ENCODE measurements at regions not wholly inside any gene's neighbourhood (a gene's known extent, or its start where the extent isn't known, plus 50 kb on each side); places are given as distances from the start of the nearest gene placed in this dataset.

DNA sequence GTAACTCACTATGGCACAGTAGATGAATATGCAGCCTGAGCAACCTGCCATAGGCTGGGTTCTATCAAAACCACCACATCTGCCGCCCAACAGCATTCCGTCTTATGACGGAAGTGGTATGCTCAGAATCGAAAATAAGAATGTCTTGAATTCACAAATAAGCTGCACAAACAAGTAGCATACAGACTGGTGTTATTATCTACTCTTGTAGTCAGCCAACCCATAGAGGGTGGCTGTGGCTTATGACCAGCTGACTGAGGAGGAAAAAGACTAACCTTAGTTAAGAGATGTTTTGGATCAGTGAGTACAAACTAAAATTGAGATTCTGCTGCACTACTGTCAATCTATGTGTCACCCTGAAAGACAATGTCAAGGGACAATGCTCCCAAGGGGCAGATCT, 1255.1 kb upstream of the EYS start:
- WGBS, 2 donors = 90 to 94% methylated on average over 4 of the region's 4 CpGs

DNA sequence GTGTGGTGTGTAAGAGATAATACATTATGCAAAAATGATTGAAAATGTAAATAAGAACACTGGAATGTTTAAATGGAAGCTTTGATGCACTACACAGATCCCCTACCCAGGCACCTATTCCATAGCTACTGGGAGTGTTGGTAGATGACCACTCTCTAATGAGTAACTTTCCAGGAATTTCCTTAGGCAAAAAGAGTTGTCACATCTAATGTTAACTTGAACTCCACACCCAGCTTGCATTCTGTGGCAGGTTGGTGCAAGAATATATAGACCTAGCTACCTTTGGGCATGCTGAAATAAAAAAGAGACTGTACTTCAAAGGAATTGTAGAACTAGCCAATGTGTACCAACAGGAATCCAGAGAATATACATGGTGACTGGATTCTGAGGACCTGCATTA, 1254.2 kb upstream of the EYS start:
- Histone ChIP-seq H3K27me3 (ENCODE audit: control insufficient read depth in 1 of 2, insufficient read depth in 2 of 2, low read length in 2 of 2) (no peaks in the 10 kb centered on the region), H3K4me3 (ENCODE audit: low read depth in 1 of 2, low read length in 2 of 2) (no peak overlapping the region), H3K36me3 (ENCODE audit: control insufficient read depth in 2 of 2, insufficient read depth in 2 of 2, low read length in 1 of 2) (no peaks in the 10 kb centered on the region), H3K27ac (ENCODE audit: low read depth in 2 of 2, low read length in 1 of 2) (no peak overlapping the region), H3K4me1 (ENCODE audit: control insufficient read depth in 2 of 2, insufficient read depth in 2 of 2, low read length in 1 of 2) (no peaks in the 10 kb centered on the region), H3K9me3 (ENCODE audit: control insufficient read depth in 2 of 2, insufficient read depth in 1 of 2, low read depth in 1 of 2, low read length in 1 of 2) (peaks cover 0 to 2% of the 10 kb centered on the region in 2 donors)

More for the DNA sequence above, 1255.1 kb upstream of the EYS start:
- no peak overlapping the region for H3K27ac ChIP-seq (ENCODE audit: low read depth in 2 of 2, low read length in 1 of 2)
- no peaks in the 10 kb centered on the region for H3K4me1 ChIP-seq (ENCODE audit: control insufficient read depth in 2 of 2, insufficient read depth in 2 of 2, low read length in 1 of 2)
- H3K27me3 ChIP-seq (ENCODE audit: control insufficient read depth in 1 of 2, insufficient read depth in 2 of 2, low read length in 2 of 2) = no peaks in the 10 kb centered on the region
- H3K9me3 ChIP-seq (ENCODE audit: control insufficient read depth in 2 of 2, insufficient read depth in 1 of 2, low read depth in 1 of 2, low read length in 1 of 2) = peaks cover 0 to 2% of the 10 kb centered on the region in 2 donors
- no peak overlapping the region for H3K4me3 ChIP-seq (ENCODE audit: low read depth in 1 of 2, low read length in 2 of 2)
- H3K36me3 ChIP-seq (ENCODE audit: control insufficient read depth in 2 of 2, insufficient read depth in 2 of 2, low read length in 1 of 2) = no peaks in the 10 kb centered on the region

DNA sequence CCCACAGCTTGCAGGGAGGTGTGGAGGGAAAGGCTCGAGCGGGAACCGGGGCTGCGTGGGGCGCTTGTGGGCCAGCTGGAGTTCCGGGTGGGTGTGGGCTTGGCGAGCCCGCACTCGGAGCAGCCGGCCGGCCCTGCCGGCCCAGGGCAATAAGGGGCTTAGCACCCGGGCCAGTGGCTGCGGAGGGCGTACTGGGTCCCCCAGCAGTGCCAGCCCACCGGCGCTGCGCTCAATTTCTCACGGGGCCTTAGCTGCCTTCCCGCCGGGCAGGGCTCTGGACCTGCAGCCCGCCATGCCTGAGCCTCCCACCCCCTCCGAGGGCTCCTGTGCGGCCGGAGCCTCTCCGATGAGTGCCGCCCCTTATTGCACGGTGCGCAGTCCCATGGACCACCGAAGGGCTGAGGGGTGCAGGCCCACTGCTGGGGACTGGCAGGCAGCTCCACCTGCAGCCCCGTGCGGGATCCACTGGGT, 1242.2 kb upstream of the EYS start:
- WGBS, 2 donors = 94 to 96% methylated on average over 24 to 32 of the region's 32 CpGs
- H3K27me3 ChIP-seq (ENCODE audit: control insufficient read depth in 1 of 2, insufficient read depth in 2 of 2, low read length in 2 of 2) = no peaks in the 10 kb centered on the region
- peaks cover 5% of the 10 kb centered on the region in 2 donors for H3K9me3 ChIP-seq (ENCODE audit: control insufficient read depth in 2 of 2, insufficient read depth in 1 of 2, low read depth in 1 of 2, low read length in 1 of 2)

DNA sequence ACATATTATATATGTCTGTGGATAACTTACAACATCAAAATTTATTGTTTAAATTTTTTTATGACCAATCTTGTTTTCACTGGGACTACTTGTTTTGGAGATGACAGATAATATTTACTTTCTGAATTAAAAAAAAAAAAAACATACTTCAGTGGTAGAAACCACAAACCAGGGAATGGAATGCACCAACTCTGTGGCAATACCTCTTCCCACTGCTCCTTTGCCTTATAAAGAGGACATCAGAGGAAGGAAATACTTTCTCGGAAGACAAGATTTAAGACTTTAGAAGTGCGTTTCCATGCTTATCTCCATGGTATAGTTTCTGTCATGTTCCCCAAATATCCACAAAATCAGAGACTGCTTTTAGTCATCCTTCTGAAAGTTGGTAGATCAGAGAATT, 1241.1 kb upstream of the EYS start:
- Histone ChIP-seq H3K27me3 (ENCODE audit: control insufficient read depth in 1 of 2, insufficient read depth in 2 of 2, low read length in 2 of 2) (no peaks in the 10 kb centered on the region), H3K9me3 (ENCODE audit: control insufficient read depth in 2 of 2, insufficient read depth in 1 of 2, low read depth in 1 of 2, low read length in 1 of 2) (peaks cover 5% of the 10 kb centered on the region in 2 donors), H3K27ac (ENCODE audit: low read depth in 2 of 2, low read length in 1 of 2) (no peak overlapping the region), H3K36me3 (ENCODE audit: control insufficient read depth in 2 of 2, insufficient read depth in 2 of 2, low read length in 1 of 2) (no peaks in the 10 kb centered on the region), H3K4me1 (ENCODE audit: control insufficient read depth in 2 of 2, insufficient read depth in 2 of 2, low read length in 1 of 2) (no peaks in the 10 kb centered on the region), H3K4me3 (ENCODE audit: low read depth in 1 of 2, low read length in 2 of 2) (no peak overlapping the region)
- WGBS, 2 donors = 44 to 64% methylated on average over 2 of the region's 2 CpGs

More for the DNA sequence above, 1242.2 kb upstream of the EYS start:
- Histone ChIP-seq H3K4me1 (ENCODE audit: control insufficient read depth in 2 of 2, insufficient read depth in 2 of 2, low read length in 1 of 2) (no peaks in the 10 kb centered on the region), H3K36me3 (ENCODE audit: control insufficient read depth in 2 of 2, insufficient read depth in 2 of 2, low read length in 1 of 2) (no peaks in the 10 kb centered on the region), H3K4me3 (ENCODE audit: low read depth in 1 of 2, low read length in 2 of 2) (no peak overlapping the region), H3K27ac (ENCODE audit: low read depth in 2 of 2, low read length in 1 of 2) (no peak overlapping the region)

DNA sequence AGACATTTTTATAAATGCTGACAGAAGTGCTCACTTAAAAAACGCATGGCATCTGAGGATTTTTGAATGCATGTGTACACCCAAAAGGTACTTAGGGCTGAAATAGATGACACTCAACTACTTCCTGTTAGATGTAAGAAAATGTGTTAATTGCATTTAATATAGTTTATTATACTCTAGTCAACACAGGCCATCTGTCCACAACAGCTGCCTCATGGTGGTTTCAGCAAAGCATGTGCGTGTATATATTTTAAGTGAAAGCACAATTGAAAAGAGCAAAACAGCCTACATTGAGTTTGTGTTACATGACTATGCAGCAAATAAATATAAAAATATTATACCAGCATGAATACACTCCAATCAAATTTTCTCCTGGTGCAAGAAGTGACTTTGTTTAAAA, 1233.0 kb upstream of the EYS start:
- Histone ChIP-seq H3K4me1 (ENCODE audit: control insufficient read depth in 2 of 2, insufficient read depth in 2 of 2, low read length in 1 of 2) (no peaks in the 10 kb centered on the region), H3K9me3 (ENCODE audit: control insufficient read depth in 2 of 2, insufficient read depth in 1 of 2, low read depth in 1 of 2, low read length in 1 of 2) (peaks cover 0 to 10% of the 10 kb centered on the region in 2 donors), H3K27ac (ENCODE audit: low read depth in 2 of 2, low read length in 1 of 2) (no peak overlapping the region), H3K36me3 (ENCODE audit: control insufficient read depth in 2 of 2, insufficient read depth in 2 of 2, low read length in 1 of 2) (no peaks in the 10 kb centered on the region), H3K4me3 (ENCODE audit: low read depth in 1 of 2, low read length in 2 of 2) (no peak overlapping the region), H3K27me3 (ENCODE audit: control insufficient read depth in 1 of 2, insufficient read depth in 2 of 2, low read length in 2 of 2) (no peaks in the 10 kb centered on the region)
- WGBS, 2 donors = 81 to 89% methylated on average over 2 of the region's 2 CpGs

DNA sequence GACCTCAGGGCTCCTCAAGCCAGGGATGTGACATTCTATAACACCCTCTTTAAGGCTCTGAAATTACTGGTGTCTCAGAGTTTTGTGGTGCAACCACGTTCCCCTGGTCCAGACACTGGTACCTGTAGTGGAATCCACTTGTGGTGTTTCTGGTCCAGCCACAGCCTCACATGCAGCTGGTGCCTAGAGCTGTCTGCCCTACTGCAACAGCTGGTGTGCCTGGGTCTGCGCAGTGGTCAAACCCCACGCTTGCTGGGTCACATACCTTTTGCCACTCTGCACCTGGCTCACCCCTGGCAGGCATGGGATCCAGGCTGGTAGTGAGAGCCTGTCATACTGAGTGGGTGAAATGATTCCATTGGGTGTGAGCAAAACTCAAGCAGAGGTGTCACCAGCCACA, 1230.2 kb upstream of the EYS start:
- Histone ChIP-seq H3K4me3 (ENCODE audit: low read depth in 1 of 2, low read length in 2 of 2) (no peak overlapping the region), H3K27me3 (ENCODE audit: control insufficient read depth in 1 of 2, insufficient read depth in 2 of 2, low read length in 2 of 2) (no peaks in the 10 kb centered on the region), H3K36me3 (ENCODE audit: control insufficient read depth in 2 of 2, insufficient read depth in 2 of 2, low read length in 1 of 2) (no peaks in the 10 kb centered on the region), H3K27ac (ENCODE audit: low read depth in 2 of 2, low read length in 1 of 2) (no peak overlapping the region), H3K9me3 (ENCODE audit: control insufficient read depth in 2 of 2, insufficient read depth in 1 of 2, low read depth in 1 of 2, low read length in 1 of 2) (peaks cover 0 to 9% of the 10 kb centered on the region in 2 donors), H3K4me1 (ENCODE audit: control insufficient read depth in 2 of 2, insufficient read depth in 2 of 2, low read length in 1 of 2) (no peaks in the 10 kb centered on the region)
- WGBS, 2 donors = 71 to 82% methylated on average over 3 of the region's 3 CpGs

DNA sequence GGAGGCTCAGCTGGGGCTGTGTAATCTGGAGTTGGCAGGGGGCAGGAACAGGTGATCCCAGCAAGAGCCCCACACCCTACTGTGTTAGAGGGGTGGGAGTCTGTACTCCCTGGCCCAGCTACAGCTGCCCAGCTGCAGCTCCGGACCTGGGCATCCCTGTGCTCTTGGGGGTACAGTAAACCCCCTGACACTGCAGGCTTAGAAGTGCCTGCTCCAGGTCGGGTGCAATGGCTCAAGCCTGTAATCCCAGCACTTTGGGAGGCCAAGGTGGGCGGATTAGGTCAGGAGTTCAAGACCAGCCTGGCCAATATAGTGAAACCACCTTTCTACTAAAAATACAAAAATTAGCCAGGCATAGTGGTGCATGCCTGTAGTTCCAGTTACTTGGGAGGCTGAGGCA, 1228.6 kb upstream of the EYS start:
- WGBS, 2 donors = 65 to 74% methylated on average over 3 of the region's 3 CpGs
- Histone ChIP-seq H3K4me1 (ENCODE audit: control insufficient read depth in 2 of 2, insufficient read depth in 2 of 2, low read length in 1 of 2) (no peaks in the 10 kb centered on the region), H3K36me3 (ENCODE audit: control insufficient read depth in 2 of 2, insufficient read depth in 2 of 2, low read length in 1 of 2) (no peaks in the 10 kb centered on the region), H3K9me3 (ENCODE audit: control insufficient read depth in 2 of 2, insufficient read depth in 1 of 2, low read depth in 1 of 2, low read length in 1 of 2) (peaks cover 0 to 9% of the 10 kb centered on the region in 2 donors), H3K4me3 (ENCODE audit: low read depth in 1 of 2, low read length in 2 of 2) (no peak overlapping the region), H3K27ac (ENCODE audit: low read depth in 2 of 2, low read length in 1 of 2) (no peak overlapping the region), H3K27me3 (ENCODE audit: control insufficient read depth in 1 of 2, insufficient read depth in 2 of 2, low read length in 2 of 2) (no peaks in the 10 kb centered on the region)

DNA sequence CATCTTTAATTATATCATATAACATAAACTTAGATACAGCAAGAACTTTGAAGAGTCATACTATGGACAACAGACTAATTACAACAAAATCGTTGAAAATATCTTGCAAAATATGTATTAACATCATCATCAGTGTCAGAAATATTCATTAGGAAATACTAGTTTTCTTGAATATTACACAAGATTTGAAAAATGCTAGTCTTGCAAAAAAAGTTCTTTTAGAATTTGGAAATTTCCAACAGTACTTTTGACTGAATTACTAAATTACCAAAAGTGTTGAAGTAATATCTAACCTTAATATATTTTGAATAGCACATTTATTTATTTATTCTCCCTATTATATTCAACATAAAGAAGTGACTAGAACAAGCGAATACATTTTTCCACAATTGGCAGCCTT, 1224.8 kb upstream of the EYS start:
- Histone ChIP-seq H3K36me3 (ENCODE audit: control insufficient read depth in 2 of 2, insufficient read depth in 2 of 2, low read length in 1 of 2) (no peaks in the 10 kb centered on the region), H3K27me3 (ENCODE audit: control insufficient read depth in 1 of 2, insufficient read depth in 2 of 2, low read length in 2 of 2) (no peaks in the 10 kb centered on the region), H3K4me1 (ENCODE audit: control insufficient read depth in 2 of 2, insufficient read depth in 2 of 2, low read length in 1 of 2) (no peaks in the 10 kb centered on the region), H3K9me3 (ENCODE audit: control insufficient read depth in 2 of 2, insufficient read depth in 1 of 2, low read depth in 1 of 2, low read length in 1 of 2) (peaks cover 0 to 7% of the 10 kb centered on the region in 2 donors), H3K27ac (ENCODE audit: low read depth in 2 of 2, low read length in 1 of 2) (no peak overlapping the region), H3K4me3 (ENCODE audit: low read depth in 1 of 2, low read length in 2 of 2) (no peak overlapping the region)
- WGBS, 2 donors = 66 to 72% methylated on average over 2 of the region's 2 CpGs

DNA sequence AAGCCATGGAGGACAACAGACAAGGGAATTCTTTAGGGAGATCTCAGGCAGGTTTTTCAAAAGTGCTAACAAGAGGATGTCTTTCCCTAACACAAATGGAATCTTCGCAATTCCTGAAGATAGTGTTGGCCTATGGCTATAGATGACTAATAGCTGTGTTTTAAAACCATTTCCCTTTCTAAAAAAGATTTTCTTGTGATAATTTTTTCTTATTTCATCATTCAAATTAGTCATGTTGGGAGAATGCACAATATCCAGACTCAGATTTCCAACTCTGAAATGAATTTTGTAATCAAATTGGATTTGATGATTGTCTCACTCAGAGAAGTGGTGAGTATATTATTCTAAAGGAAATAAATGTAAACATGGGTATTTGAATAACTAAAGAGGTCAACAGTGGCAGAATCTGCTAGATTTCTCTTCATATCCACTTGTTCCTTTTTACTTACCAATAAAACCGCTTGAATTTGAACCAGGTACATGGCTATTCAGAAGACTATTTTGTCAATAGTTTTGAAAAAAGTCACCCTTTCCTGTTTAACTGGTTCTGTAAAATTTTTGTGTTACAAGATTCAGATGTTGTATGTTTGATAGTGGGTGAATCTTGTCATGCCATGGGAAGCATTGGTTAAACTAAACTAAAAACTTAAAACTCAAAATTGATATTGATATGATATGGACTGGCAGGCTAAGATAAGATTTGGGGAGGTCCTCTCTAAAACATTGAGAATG, 1223.7 kb upstream of the EYS start:
- Histone ChIP-seq H3K4me3 (ENCODE audit: low read depth in 1 of 2, low read length in 2 of 2) (no peak overlapping the region), H3K4me1 (ENCODE audit: control insufficient read depth in 2 of 2, insufficient read depth in 2 of 2, low read length in 1 of 2) (no peaks in the 10 kb centered on the region), H3K27me3 (ENCODE audit: control insufficient read depth in 1 of 2, insufficient read depth in 2 of 2, low read length in 2 of 2) (no peaks in the 10 kb centered on the region), H3K9me3 (ENCODE audit: control insufficient read depth in 2 of 2, insufficient read depth in 1 of 2, low read depth in 1 of 2, low read length in 1 of 2) (peaks cover 0 to 6% of the 10 kb centered on the region in 2 donors), H3K27ac (ENCODE audit: low read depth in 2 of 2, low read length in 1 of 2) (no peak overlapping the region), H3K36me3 (ENCODE audit: control insufficient read depth in 2 of 2, insufficient read depth in 2 of 2, low read length in 1 of 2) (no peaks in the 10 kb centered on the region)
- 78 to 79% methylated on average over 2 of the region's 2 CpGs for WGBS, 2 donors

DNA sequence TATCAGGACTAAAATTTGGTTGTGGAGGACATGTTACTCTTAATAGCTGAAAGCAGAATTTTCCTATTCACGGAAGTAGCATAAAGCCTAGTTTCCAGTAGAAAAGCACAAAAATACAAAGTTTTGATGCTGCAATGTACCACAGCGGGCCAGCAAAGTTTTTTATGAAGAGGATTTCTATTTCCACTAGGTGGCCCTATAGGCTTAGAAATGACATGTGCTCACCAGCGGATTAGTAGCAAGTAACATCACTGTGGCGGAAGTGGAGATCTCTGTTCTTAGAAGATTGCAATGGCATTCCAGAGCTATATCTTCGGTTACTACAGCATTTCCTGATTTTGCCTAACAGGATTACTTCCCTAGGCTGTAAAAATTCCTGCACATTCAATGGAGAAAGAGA, 1219.0 kb upstream of the EYS start:
- 90 to 92% methylated on average over 5 of the region's 5 CpGs for WGBS, 2 donors
- Histone ChIP-seq H3K4me3 (ENCODE audit: low read depth in 1 of 2, low read length in 2 of 2) (no peak overlapping the region), H3K27ac (ENCODE audit: low read depth in 2 of 2, low read length in 1 of 2) (no peak overlapping the region), H3K4me1 (ENCODE audit: control insufficient read depth in 2 of 2, insufficient read depth in 2 of 2, low read length in 1 of 2) (no peaks in the 10 kb centered on the region), H3K36me3 (ENCODE audit: control insufficient read depth in 2 of 2, insufficient read depth in 2 of 2, low read length in 1 of 2) (no peaks in the 10 kb centered on the region), H3K9me3 (ENCODE audit: control insufficient read depth in 2 of 2, insufficient read depth in 1 of 2, low read depth in 1 of 2, low read length in 1 of 2) (peaks cover 2 to 6% of the 10 kb centered on the region in 2 donors), H3K27me3 (ENCODE audit: control insufficient read depth in 1 of 2, insufficient read depth in 2 of 2, low read length in 2 of 2) (no peaks in the 10 kb centered on the region)

Data from esophagus (tissue), 2 donors.